ENCODE measurements at regions not wholly inside any gene's neighbourhood (a gene's known extent, or its start where the extent isn't known, plus 50 kb on each side); places are given as distances from the start of the nearest gene placed in this dataset.
A peak's percentile ranks its signal among the peaks of the same experiment; 100 is the strongest.

DNA sequence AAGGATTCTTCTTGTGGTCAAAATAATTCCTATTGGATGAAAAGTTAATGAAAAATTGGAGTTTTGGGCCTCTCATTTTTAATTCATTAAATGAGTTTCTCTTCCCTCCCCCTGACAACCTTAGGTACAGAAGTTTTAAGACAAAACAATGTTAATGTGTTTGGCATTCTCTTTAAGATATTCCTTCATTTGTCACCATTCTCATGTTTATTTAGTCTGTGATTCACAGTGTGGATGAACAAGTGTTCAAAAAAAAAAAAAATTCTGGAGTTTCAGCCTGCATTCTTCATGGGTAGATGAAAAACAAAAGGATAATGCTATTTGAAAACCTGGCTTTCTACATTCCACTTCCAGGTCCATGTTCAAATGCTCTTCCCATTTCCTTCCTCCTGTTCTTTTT, 172.6 kb upstream of the LUZP2 start:
- no peak for DNase-seq

DNA sequence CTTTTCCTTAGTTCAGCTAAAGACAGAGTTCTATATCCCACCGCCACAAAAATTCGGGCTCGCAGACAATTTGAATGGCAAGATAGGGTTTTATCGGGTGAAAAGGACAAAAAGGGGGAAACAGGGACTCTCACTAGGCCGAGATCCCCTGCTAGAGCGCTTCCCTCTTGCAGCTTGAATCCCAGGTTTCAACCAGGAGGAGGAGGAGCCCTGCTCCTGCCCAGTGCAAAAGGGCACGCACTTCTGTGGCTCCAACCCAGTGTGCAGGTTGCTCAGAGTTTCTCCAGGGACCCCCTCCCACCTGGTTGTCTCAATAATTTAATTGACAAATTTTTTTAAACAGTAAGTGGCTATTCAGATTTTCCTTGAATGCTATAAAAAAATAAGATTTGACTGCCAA, 152.6 kb upstream of the LUZP2 start:
- DNase-seq, result no peak

DNA sequence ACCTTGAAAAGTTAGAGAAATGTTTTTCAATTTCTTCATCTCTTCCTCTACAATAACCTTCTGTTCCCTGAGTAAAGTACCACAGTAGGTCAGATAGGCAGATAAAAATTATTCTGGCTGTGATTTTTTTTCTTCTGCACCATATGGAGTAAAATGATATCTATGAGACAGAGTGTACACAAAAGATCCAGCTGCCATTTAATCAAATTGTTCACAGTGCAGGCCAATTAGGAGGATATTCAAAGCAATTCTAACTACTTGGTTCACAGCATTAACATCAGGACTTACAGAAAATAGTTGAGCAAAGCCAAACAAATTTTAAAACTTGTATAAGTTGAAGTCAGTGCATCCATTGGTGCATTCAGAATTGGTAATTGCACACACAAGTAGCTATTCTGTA, 147.9 kb upstream of the LUZP2 start:
- DNase-seq, result no peak

DNA sequence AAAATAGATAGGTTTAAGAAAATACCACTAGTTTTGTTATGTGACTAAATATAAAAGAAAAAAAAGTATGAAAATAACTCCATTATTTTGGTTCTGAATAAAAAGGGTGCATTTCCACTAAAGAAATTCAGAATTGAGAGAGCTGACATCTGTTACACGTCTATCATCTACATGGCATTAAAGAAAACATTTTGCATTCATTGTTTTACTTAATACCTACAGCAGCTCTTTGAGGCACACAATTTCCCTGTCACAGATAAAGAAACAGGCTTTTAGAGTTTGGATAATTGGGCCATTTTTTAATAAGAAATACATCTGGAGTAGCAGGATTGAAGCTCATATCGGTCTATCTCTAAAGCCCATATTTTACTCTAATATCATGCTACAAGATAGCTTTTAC, 145.7 kb upstream of the LUZP2 start:
- DNase-seq, result no peak

DNA sequence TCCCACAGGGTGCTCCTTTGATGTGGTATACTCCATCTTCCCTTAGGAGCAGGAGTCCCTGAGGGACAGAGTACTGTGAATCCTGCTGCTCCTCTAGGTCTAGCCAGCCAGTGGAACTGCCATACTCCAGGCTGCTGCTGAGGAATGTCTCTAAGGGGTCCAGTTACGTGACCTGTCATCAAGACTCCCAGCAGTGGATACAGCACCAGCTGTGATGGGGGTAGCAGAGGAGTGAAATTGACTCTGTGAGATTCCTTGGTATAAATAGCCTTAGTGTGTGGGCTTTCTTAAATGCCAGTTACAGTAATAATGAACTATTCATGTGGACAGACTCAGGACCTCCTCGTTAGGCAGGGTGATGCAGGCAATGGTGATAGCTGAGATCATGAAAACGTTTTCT, 140.4 kb upstream of the LUZP2 start:
- DNase-seq, result no peak

DNA sequence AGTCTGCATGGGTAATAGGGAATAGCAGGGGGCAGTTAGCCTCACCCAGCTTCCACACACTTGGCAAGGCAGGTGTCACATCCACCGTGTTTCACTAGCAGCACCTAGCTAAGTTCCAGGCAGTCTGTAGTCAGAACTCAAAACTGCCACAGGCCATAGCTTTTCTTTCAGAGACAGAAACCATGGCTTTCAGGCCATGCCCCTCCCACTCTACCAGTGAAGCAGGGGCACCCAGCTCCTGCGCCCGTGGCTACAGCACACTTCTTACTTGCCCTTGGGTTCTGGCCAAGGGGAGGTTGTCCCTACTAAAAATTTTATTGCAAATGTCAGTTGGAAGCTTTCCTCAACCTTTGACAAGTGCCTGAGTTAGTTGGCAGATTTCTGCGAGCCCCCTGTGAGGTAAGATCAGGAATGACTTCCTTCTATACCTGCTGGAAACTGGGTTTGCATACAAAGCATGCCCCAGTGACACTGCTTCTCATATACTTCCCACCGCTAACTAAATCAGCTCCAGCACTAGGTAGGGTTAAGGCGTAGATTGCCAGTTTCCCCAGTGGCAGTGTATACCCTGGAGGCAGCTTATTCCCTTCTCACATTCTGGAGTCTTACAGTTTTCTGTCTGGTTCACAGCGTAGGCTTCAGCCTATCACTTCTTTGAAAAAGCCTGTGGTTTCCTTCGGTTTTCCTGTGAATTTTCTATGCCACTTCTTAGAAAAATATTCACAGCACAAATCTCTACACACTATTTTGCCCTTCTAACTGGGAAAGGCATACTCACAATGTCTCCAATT, 139.0 kb upstream of the LUZP2 start:
- DNase-seq, result no peak

DNA sequence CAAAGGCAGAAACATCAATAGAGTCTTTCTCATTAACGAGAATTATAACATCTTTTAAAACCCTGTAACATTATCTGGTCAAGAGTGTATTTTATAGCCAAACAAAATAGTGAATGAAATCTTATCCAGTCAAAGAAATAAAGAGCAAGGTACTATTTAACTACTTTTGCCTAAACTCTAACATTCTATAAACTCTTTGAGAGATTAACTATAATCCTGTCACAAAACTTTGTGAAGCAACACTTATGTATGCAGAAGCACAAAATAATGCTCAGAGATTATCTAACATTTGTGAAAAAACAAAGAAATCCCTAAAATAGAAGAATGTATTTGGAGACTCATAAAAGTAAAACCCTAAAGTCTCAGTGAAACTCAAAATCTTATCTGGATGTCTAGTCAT, 124.4 kb upstream of the LUZP2 start:
- DNase-seq, result no peak

DNA sequence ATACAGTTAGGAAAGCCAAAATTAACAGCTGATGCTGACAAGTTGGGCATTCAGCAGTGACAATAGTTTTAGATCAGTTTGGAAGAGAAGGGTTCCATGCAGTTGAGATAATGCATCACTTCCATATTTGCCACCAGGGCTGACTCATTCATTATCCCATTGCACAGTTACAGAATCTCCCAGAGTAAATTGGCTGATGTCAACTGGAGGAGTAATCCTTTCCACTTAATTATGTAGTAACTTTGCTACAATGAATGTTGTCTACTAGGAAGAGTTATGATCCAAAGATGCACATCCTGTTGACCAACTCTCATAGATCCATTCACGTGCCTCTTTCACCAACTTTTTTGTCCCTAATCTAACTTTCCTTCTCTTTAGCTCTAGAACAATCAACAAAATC, 123.3 kb upstream of the LUZP2 start:
- DNase-seq, result no peak

DNA sequence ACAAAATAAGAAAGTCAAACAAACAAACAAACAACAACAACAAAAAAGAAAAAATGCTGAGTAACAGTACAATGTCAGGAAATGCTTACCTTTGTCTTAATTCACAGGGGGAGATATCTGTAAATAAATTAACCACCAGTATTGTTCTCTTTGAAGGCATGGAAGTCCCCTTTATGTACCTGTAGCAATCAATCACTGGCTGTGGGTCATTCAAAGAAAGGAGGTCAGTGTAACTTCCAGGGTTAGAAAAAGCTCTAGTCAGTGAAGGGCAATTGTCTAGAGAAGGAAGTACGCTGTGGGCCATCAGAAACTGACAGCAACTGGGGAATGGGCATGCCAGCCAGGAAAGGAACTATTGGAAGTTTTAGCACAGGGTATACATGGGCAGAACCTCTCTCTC, 121.5 kb upstream of the LUZP2 start:
- no peak for DNase-seq

DNA sequence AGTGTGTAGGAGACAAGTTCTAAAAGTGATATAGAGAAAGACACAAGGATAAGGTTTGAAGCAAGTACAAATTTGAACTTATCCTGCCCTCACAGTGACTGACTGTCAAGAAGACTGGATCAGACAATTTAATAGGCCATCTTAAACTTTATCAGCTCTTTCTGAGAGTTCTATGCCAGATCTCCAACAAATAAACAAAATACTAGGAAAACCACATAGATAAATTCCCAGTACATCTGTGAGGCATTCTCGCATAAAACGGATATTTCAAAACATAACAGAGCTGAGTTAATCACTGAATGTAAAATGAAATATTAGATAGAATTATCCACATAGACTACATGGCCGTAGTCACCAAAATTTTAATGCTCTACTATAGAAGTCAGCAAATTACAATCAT, 120.9 kb upstream of the LUZP2 start:
- no peak for DNase-seq

DNA sequence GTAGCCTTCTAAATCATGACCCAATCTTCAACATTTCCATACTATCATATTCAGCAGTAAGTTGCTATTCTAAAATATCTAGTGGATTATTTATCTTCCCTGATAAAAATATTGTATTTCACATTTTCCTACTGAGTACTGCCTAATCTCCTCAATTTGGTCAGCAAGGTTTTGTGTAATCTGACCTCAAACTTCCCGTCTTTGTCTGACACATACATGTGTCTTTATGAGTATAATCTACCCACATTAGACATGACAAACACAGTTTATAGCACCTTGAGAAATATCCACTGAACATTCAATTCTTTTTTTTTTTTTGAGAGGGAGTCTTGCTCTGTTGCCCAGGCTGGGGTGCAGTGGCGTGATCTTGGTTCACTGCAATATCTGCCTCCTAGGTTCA, 113.7 kb upstream of the LUZP2 start:
- no peak for DNase-seq

DNA sequence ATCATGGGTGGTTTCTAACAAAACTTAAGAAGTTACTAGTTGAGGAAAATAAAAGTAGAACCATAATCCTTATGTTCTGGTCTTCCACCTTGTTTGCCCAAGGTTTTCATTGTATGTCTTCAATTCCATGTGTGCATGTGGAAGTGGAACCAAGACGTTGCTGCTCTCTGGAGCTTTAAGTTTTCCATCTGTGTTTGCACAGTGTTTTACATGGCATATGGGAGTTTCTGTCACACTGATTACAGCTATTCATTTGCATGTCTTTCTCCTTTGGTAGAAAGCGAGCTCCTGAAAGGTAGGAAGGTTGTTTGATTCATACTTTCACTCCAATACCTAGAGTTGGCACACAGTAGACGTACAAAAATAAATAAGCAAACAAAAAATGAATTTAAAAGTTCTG, 112.6 kb upstream of the LUZP2 start:
- DNase-seq, result no peak

DNA sequence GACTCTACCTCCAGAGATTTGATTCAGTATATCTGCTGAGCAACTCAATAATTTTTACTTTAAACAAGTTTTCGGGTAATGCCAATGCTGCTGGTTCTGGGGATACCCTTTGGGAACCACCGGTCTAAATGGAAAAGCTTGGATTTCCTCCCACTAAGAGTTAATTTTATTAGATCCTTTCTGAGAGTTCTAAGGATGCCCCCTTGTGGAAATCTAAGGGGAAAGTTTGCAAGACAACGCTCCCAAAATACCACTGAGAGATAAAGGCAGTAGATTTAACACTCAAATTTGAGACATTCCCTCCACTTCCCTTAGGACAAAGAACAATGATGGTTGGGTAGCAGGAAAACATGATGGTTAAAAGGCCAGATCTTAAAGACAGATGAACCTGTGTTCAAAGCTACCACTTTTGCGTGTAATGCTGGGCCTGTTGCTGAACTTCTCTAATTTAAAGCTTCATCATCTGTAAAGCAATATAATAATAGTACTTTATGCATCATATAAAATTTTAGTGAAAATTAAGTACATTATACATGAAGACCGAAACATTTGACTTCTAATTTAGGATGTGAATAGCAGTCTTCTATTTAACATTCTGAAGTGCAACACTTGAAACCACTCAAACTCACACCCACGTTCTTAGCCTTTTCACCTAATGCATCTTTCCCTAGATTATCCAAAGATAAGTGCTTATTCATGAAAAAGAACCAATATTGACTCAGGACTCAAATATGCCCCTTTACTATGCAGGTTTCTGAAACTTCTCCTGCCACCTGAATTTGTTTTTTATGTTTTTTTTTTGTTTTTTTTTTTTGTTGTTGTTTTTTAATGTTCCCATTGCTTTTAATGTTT, 110.1 kb upstream of the LUZP2 start:
- DNase-seq, result peak; percentile 24

DNA sequence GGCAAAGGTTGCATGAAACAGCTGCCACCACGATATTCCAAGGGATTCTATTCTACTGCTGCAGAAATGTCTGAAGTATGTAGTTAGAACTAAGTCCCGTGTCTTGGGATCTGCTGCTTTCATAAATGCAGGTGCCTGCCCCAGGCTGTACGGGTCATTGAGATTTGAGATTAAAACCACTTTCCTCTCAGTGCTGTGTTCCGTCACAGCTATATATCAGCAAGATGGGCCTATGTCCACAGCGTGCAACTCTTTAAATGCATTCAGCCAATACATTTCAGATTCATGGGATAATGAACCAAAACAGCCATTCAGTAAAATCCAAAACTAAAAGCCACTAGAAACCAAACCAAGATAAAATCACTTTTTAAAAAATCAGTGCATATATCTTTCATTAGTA, 107.3 kb upstream of the LUZP2 start:
- DNase-seq, result no peak

DNA sequence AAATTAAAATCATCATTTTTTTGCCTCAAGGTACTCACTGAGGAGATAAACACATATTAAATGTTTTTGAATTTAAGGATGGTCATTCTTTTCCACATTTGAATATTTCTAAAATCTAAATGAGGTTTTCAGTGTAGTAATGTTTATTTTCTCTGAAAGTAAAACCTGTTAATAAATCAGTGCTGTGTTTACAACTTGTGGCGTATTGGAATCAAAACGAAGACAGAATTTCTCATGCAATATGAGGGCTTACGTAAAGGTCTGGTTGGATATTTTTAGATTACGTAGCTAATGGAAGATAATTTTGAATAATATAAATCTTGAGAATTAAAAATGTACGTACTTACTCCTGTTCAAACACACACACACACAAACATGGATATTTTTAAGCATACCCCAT, 106.8 kb upstream of the LUZP2 start:
- no peak for DNase-seq

DNA sequence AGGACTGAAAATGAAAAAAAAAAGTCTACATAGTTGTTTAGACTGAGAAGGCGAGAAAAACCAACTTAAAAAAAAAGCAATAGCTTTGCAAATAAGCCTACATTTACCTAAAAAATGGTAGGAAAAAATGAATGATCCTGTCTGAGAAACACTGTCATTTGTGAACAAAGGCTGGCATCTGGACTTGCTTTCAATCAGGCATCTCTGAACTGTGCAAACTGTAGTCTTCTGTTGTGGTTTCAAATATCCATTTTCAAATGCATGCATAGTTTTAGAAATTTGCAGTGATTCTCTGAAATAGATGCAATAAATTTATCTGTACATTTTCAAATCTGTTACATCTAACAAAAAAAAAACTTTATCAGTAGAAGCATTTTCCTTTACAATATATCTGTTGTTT, 106.1 kb upstream of the LUZP2 start:
- no peak for DNase-seq

DNA sequence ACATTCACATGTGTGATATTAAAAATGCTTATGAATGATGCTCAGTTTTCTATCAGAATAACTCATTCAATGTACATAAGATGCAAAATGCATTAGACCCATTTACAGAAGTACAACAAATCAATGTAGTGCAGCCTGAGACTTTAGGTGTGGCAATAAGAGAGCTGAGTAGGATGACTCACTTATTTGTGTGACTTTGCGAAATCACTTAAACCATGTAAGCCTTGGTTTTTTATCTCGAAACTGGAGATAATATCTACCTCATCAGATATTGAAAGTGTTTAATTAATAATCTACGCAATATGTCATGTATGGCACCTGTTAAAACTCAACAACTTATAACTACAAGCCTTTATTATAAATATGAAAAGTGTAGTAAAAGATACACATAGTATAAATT, 105.7 kb upstream of the LUZP2 start:
- DNase-seq, result no peak

DNA sequence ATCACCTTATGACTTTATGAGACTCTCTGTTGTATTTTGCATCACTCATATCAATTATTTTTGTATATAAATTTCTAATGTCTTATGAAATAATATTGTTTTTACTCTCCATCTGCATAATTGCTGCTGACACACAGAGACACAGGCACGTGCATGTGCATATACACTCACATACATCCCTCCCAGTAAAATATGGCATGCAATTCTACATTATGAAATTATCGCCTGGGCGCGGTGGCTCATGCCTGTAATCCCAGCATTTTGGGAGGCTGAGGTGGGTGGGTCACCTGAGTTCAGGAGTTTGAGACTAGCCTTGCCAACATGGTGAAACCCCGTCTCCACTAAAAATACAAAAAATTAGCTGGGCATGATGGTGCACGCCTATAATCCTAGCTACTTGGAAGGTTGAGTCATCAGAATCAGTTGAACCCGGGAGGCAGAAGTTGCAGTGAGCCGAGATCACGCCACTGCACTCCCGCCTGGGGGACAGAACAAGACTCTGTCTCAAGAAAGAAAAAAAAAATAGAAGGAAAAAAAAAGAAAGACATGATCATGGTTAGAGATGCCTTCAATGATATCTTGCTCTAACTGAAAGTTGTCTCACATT, 96.7 kb upstream of the LUZP2 start:
- no peak for DNase-seq

DNA sequence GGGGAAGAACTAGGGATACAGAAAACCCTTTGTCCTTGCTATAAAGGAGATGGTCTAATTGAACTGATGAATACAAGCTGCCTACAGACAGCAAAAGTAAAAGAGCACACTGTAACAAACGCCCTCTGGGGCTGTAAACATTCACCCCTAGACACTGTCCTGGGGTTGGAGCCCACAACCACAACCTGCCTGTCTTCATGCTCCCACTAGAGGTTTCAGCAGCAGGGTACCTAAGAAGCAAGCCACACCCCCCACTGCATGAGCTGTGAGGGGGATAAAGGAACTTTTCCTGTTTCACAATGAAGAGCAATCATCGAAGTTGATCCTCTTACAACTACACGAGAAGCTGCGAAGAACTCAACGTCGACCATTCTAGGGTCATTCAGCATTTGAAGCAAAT, 90.5 kb upstream of the LUZP2 start:
- DNase-seq, result no peak

DNA sequence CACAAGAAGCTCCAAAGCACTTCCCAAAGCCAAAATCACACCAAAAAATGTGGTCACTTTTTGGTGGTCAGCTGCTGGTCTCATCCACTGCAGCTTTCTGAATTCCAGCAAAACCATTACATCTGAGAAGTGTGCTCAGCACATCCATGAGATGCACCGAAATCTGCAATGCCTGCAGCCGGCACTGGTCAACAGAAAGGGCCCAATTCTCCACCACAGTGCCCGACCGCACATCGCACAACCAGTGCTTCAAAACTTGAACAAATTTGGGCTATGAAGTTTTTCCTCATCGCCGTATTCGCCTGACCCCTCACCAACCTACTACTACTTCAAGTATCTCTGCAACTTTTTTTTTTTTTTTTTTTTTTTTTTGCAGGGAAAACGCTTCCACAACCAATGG, 89.9 kb upstream of the LUZP2 start:
- DNase-seq, result no peak

DNA sequence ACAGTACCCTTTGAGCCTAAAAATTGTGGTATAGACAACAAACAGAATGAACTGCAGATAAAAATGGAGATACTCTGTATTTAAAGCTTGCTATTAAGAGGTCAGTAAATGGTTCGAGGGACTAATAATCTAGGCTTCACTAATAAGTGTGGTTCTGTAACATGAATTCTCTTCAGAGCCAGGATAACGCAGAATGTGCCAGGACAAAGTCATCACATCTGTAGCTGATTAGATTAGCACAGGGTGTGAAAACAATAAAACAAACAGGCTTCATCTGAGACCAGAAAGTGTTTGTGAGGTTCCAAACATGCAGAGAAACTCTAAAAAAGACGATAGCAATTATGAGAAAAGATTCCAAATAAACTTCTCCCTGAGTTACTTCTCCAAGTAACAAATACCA, 89.1 kb upstream of the LUZP2 start:
- no peak for DNase-seq

DNA sequence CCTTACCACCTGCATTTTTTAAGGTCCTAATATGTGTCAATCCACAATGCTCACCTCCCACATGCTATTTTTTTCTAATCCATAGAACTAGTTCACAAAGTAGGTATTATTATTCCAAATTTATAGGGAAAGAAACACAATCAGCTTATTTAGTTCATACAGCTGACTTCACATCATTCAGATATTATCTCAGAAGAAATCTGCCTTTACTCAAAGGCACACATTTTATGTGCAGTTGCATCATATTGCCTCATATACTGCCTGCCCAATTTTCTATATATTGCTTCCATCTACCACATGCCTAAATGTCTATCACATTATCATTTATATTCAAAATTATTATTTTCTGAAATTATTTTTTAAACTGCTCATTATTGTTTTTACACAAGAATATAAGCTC, 88.7 kb upstream of the LUZP2 start:
- DNase-seq, result no peak

DNA sequence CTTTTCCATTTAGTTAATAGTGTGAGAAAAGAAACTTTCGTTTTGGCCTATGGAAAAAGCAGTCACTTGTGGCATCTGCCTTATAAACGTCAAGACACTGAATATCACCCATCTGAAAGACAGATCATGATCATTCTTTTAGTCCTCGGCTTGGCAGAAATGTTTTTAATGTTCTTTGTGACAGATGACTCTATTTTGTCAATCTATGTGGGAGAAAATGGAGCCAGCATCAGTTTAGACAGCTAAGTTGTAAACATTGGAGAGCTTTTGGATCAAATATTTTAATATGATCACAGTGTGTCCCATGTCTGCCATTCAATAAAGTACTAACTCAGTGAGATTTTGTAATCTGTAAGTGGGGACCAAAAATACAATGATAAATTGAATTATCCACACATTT, 85.1 kb upstream of the LUZP2 start:
- DNase-seq, result no peak

DNA sequence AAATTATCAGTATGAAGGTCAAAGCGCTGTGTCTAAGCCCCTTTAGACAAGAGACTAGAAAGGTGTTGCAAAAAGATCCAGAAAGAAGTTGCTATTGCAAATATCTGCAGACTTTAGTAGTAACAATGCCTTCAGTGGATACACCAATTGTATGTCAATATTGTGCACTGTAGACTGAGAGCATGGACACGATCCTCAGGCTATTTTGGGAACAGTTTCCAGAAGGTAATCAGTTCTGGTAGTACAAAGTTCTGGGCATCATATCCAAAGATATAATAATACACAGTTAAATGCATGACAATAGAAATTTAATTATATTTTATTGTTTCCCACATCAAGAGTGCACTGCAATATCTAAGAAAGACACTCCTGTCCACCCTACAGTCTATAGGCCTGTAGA, 84.1 kb upstream of the LUZP2 start:
- no peak for DNase-seq

Data from midbrain (tissue), 1 donor.